HepG2 (cell line): ENCODE measurements at regions not wholly inside any gene's neighbourhood (a gene's known extent, or its start where the extent isn't known, plus 50 kb on each side); places are given as distances from the start of the nearest gene placed in this dataset.
A peak's percentile ranks its signal among the peaks of the same experiment; 100 is the strongest.

ENCODE experiments used
- ATAC-seq: fragments of 200-7000 bp; cut with Tn5 transposase; 3 replicates; pipeline ENCODE4 v1.9.1; 2020; ENCODE audit warnings: mild to moderate bottlenecking, moderate library complexity
- BruUV-seq: library from RNA; stranded (reverse); fragments of 400-500 nt; replicated peaks from 2 replicates; lab custom pipeline; 2021; lab: Mats Ljungman, UMichigan
- CTCF ChIA-PET: fragments of 300-600 bp; formaldehyde crosslinking; extraction: SDS; loops from one replicate; lab custom pipeline; 2021; ENCODE audit warnings: low total read pairs, inconsistent platforms, low intra/inter-chr PET ratio; lab: Yijun Ruan, JAX
- POLR2A ChIA-PET: fragments of 350-600 bp; sonication (Branson Sonifier 250); formaldehyde crosslinking; loops from one replicate; lab custom pipeline; 2020; ENCODE audit warnings: antibody characterized with exemption, inconsistent platforms; lab: Yijun Ruan, JAX
- DNase-seq: peaks from one replicate; pipeline ENCODE4 v3.0.0-alpha.2; 2015; ENCODE audit warnings: low spot score
- FAIRE-seq: peaks from 3 replicates; lab custom pipeline; 2011; peaks lifted over from hg19 to GRCh38; lab: Jason Lieb, UNC
- H2AFZ ChIP-seq: one replicate; pipeline ENCODE4 v1.6.1; 2011; ENCODE audit warnings: low read length, inconsistent platforms
- H3K27ac ChIP-seq: fragments of 300-600 bp; 3 replicates; pipeline ENCODE4 v1.8.0; 2011; ENCODE audit warnings: mixed run types, mild to moderate bottlenecking, mixed read lengths, low read length, inconsistent platforms; ENCODE audit not compliant: insufficient read depth; ENCODE audit errors: extremely low read length
- H3K27me3 ChIP-seq, 2 experiments: fragments of 200-600 bp in 1 of 2; 2 replicates in 1 of 2; 3 replicates in 1 of 2; pipeline versions ENCODE4 v1.6.0 to v1.8.0; 2011; ENCODE audit warnings: low read length in 2 of 2, mild to moderate bottlenecking in 2 of 2, moderate library complexity in 2 of 2, inconsistent platforms in 1 of 2; ENCODE audit not compliant: insufficient read depth in 2 of 2, control insufficient read depth in 1 of 2
- H3K36me3 ChIP-seq, 2 experiments: fragments of 200-600 bp in 1 of 2; replicated peaks in 1 of 2; 2 replicates in 1 of 2; 3 replicates in 1 of 2; pipeline versions ENCODE4 v1.5.1 to v1.8.0; 2011; ENCODE audit warnings: low read length in 2 of 2, inconsistent platforms in 1 of 2; ENCODE audit not compliant: insufficient read depth in 2 of 2, control insufficient read depth in 1 of 2
- H3K4me1 ChIP-seq: 2 replicates; pipeline ENCODE4 v1.5.1; 2012; ENCODE audit warnings: low read length, inconsistent platforms; ENCODE audit not compliant: insufficient read depth
- H3K4me2 ChIP-seq: 2 replicates; pipeline ENCODE4 v1.6.0; 2011; ENCODE audit warnings: low read depth, low read length, inconsistent platforms
- H3K4me3 ChIP-seq, 3 experiments: fragments of 200-600 bp in 1 of 3; sonication (generic), shearing (Covaris generic) in 1 of 3; replicated peaks in 1 of 3; 2 replicates each; pipeline ENCODE4 v1.5.1; 2011 to 2016; ENCODE audit warnings: low read length in 3 of 3, inconsistent platforms in 2 of 3, low read depth in 2 of 3, mild to moderate bottlenecking in 2 of 3, control low read depth in 1 of 3, mixed read lengths in 1 of 3; ENCODE audit not compliant: insufficient read depth in 1 of 3
- H3K79me2 ChIP-seq: one replicate; pipeline ENCODE4 v1.6.1; 2011; ENCODE audit warnings: low read length, inconsistent platforms; ENCODE audit not compliant: insufficient read depth
- H3K9ac ChIP-seq: 2 replicates; pipeline ENCODE4 v1.6.0; 2011; ENCODE audit warnings: mild to moderate bottlenecking, low read depth, low read length, inconsistent platforms; ENCODE audit not compliant: insufficient read depth
- H3K9me3 ChIP-seq: 2 replicates; pipeline ENCODE4 v1.5.1; 2012; ENCODE audit warnings: mild to moderate bottlenecking, low read length
- H4K20me1 ChIP-seq: 2 replicates; pipeline ENCODE4 v1.6.0; 2011; ENCODE audit warnings: inconsistent platforms, mild to moderate bottlenecking, low read length, moderate library complexity; ENCODE audit not compliant: insufficient read depth
- CEBPG ChIP-seq: IDR thresholded peaks from 2 replicates; pipeline ENCODE4 v1.6.1; 2016
- HNF1A ChIP-seq, 2 experiments: sonication (generic) in 1 of 2; formaldehyde crosslinking in 1 of 2; IDR thresholded peaks; 2 replicates each; pipeline versions ENCODE4 v1.4.0 to v1.6.1; 2016 to 2020; ENCODE audit warnings: borderline replicate concordance in 1 of 2, low read depth in 1 of 2, mild to moderate bottlenecking in 1 of 2, missing genetic modification reagents in 1 of 2
- MXD4 ChIP-seq: IDR thresholded peaks from 2 replicates; pipeline ENCODE4 v1.6.1; 2016; ENCODE audit warnings: mild to moderate bottlenecking, missing biosample characterization, missing genetic modification reagents
- TFE3 ChIP-seq: IDR thresholded peaks from 2 replicates; pipeline ENCODE4 v1.6.1; 2016
- ZNF121 ChIP-seq: sonication (generic); formaldehyde crosslinking; IDR thresholded peaks from 2 replicates; pipeline ENCODE4 v1.5.0; 2020; ENCODE audit warnings: mild to moderate bottlenecking, missing genetic modification reagents
- ZNF850 ChIP-seq: sonication (generic); formaldehyde crosslinking; conservative IDR thresholded peaks from 2 replicates; pipeline ENCODE4 v1.9.0; 2021; ENCODE audit warnings: mild to moderate bottlenecking, missing genetic modification reagents
- WGBS: methylation state at CpG from one replicate; pipeline ENCODE4 v1.1.6; 2017; ENCODE audit warnings: low lambda C conversion rate; 5-methylcytosine and 5-hydroxymethylcytosine counted together
- in situ Hi-C: cut with HindIII; loops from 2 replicates; pipeline ENCODE4 v1.10.0; 2017; ENCODE audit warnings: low pct_unique_long_range_greater_than_20kb; ENCODE audit not compliant: extremely low pct_ligation_motif_present
- intact Hi-C: fragments of 100-400 bp; cut with micrococcal nuclease; formaldehyde crosslinking; loops from one replicate; pipeline ENCODE4 v1.10.0; 2022; ENCODE audit not compliant: unreplicated experiment
- TF ChIP-seq, protein P1 (sequence below): sonication (generic); formaldehyde crosslinking; IDR thresholded peaks from 2 replicates; pipeline ENCODE4 v1.5.0; 2020; ENCODE audit warnings: missing genetic modification reagents
- TF ChIP-seq, protein P2 (sequence below): sonication (generic); formaldehyde crosslinking; IDR thresholded peaks from 2 replicates; pipeline ENCODE4 v1.9.0; 2021; ENCODE audit warnings: missing genetic modification reagents, mild to moderate bottlenecking, borderline replicate concordance

GRCh38 chr1:54456921-54457529 is 50.8 kb upstream of the SSBP3 start:
- ChIA-PET POLR2A (no interaction called here), CTCF (no interaction called here)
- H3K9me3 ChIP-seq = no peaks in the 10 kb centered on the region
- no peak for DNase-seq
- in situ Hi-C loops (no loop called here), intact Hi-C loops (no loop called here)
- H3K27ac ChIP-seq = no peak overlapping the region
- H3K9ac ChIP-seq = no peak overlapping the region
- H2AFZ ChIP-seq = no peak overlapping the region
- FAIRE-seq = no peak
- TF ChIP-seq ZNF121 (CRISPR knock-in tag) = 0 out of 2 replicates have a peak, but pooled peaks have one; percentile 28
- no peak for TF ChIP-seq ZNF850 (CRISPR knock-in tag)
- no peak for TF ChIP-seq HNF1A (IDR thresholded peaks at IDR 0.05; ENCODE audit: low read depth)
- no peak for TF ChIP-seq HNF1A (CRISPR knock-in tag; IDR thresholded peaks at IDR 0.05; ENCODE audit: borderline replicate concordance)
- TF ChIP-seq MXD4 = no peak
- TF ChIP-seq, protein P1, sequence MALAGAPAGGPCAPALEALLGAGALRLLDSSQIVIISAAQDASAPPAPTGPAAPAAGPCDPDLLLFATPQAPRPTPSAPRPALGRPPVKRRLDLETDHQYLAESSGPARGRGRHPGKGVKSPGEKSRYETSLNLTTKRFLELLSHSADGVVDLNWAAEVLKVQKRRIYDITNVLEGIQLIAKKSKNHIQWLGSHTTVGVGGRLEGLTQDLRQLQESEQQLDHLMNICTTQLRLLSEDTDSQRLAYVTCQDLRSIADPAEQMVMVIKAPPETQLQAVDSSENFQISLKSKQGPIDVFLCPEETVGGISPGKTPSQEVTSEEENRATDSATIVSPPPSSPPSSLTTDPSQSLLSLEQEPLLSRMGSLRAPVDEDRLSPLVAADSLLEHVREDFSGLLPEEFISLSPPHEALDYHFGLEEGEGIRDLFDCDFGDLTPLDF = no peak
- TF ChIP-seq, protein P2, sequence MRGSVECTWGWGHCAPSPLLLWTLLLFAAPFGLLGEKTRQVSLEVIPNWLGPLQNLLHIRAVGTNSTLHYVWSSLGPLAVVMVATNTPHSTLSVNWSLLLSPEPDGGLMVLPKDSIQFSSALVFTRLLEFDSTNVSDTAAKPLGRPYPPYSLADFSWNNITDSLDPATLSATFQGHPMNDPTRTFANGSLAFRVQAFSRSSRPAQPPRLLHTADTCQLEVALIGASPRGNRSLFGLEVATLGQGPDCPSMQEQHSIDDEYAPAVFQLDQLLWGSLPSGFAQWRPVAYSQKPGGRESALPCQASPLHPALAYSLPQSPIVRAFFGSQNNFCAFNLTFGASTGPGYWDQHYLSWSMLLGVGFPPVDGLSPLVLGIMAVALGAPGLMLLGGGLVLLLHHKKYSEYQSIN = no peak
- no peak for TF ChIP-seq TFE3 (CRISPR knock-in tag)
- no peak for TF ChIP-seq CEBPG (CRISPR knock-in tag)
- H3K4me1 ChIP-seq = peaks cover 15% of the 10 kb centered on the region
- H3K27me3 ChIP-seq = peaks cover 0 to 12% of the 10 kb centered on the region in 2 experiments; a peak in 2 of 5 replicates
- 24% methylated on average over 6 of the region's 6 CpGs for WGBS
- no peaks in the 10 kb centered on the region for H3K79me2 ChIP-seq
- H3K4me2 ChIP-seq = no peak overlapping the region
- BruUV-seq = no TSS peak
- H4K20me1 ChIP-seq = no peaks in the 10 kb centered on the region
- H3K36me3 ChIP-seq = no peaks in the 10 kb centered on the region
- ATAC-seq = no peak; the same call in 2 of the 3 replicates
- H3K4me3 ChIP-seq = no peak overlapping the region
